GM18873 (cell line): ENCODE measurements at regions not wholly inside any gene's neighbourhood (a gene's known extent, or its start where the extent isn't known, plus 50 kb on each side); places are given as distances from the start of the nearest gene placed in this dataset.
"Not testable (repeated sequence)": the region's sequence is repeated elsewhere in the genome, so short reads cannot be mapped to it uniquely, and the experiment has no call there.

Source experiments
- ATAC-seq: cut with Tn5 transposase; IDR thresholded peaks from one replicate; pipeline ENCODE4 v1.9.1; 2021; ENCODE audit warnings: mild to moderate bottlenecking, moderate library complexity, moderate number of reproducible peaks; ENCODE audit not compliant: unreplicated experiment, low FRiP score

DNA sequence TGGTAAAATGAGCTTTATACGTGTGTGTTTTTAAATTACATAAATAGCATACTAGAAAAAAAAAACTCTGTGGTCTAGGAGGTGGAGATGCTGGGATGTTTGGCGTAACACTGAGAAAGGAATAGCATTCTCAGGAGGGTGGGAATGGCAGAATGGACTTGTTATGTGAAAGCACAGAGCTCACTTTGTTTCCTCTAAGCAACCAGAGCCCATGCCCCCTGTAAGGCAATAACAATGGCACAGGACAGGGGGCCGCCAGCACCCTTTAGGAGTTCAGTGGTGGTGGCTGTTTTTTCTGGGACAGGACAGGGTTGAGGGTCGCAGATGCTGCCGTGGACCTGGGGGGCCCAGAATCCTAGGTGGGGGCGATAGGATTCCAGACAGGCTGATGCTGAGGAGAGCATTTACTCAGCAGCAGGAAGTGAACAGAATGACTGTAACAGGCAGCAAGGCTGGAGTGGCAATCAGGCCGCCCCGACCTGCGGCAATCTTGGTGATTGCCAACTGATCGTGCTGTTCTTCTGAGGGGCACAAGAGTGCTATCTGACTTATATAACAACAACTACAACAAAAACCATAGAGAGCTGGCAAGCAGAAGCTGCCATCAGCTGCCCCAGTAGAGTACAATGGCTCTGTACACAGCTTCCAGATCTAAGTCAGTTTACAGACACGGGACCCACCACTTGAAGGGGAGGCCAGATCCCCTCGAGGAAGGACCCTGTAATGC, 160.4 kb downstream of the UACA start:
- no peak for ATAC-seq

DNA sequence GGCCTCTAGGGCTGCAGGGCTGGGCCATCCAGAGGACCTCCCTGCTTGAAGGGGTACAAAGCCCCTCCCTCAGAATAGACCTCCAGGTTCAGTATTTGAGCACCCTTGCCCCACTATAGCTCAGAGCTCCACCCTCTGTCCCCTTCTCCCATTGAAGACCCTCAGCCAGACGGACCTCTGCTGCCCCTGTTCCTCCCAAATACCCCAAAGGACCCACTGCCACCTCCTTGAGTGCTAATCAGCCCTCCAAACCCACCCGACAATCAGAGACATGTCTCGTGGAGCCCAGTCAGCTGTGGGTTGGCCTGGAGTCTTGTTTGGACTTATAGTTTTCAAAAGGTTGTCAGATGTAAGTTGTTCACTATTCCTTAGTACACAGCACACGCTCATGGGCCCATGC, 161.1 kb downstream of the UACA start:
- no peak for ATAC-seq

DNA sequence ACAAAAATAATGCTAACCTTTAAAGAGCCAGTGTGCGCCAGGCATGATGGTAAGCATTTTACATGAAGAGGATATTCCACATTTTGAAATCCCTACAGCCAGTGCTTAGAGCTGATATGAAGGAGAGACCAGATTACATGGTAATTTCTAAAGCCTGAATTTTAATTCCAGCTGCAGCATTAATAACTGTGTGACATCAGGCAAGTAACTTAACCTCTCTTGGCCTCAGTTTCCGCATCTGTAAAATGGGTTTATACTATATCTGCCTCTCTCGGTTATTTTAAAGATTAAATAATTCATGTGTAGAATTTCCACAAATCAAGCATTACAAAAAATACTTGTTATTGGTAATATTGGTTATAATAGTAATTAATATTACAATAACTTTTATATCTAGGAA, 165.4 kb downstream of the UACA start:
- ATAC-seq = no peak

DNA sequence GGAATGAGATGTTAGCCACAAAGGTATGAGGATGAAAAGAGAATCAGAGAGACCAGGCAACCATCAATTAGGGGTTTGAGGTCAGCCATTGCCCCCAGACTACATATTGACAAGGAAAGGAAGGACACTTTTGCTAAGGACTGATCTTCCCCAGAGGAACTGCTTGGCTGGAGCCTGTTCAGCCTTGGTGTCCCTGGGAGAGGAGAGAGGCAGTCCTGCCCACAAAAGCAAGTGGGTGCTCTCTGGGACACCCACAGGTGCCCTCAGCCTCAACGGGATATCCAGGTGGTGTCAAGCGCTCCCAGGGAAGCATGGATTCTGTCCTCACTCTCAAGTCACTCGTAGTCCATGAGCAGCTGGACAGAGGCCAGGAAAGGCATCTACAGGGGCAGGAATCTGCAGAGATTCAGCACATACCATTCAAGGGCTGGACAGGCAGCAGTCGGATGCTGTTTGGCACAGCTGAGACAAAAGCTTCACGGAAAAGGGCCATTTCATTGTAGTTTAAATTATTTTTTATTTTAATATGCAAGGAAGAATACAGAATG, 166.2 kb downstream of the UACA start:
- ATAC-seq = no peak

DNA sequence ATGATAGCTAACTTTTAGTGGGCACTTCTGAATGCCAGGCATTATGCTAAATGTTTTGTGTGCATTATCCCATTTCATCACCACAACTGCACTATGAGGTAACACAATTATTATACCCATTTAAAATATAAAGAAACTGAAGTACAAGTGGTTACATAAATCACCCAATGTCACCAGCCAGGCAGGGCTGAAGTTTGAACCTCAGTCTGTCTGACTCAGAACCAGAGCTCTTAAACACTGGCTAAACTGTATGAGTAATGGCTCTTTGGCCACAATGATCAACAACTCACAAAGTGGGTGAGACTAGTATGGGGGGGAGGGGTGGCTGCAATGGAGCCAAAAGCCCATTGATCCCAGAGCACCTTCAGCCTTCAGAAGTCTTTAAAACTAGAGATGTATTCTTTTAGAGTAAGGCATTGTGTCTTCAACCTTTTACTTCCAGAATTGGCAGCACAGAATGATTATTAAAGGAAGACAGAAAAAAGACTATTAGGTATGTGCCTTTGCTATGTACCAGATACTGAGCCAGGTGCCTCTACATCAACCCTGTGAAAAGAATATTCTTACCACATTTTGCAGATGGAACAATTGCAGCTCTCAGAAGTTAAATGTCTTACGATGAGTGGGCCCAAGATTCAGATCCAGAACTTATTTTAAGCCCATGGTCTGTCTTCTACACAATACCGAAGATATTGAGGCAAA, 166.9 kb downstream of the UACA start:
- no peak for ATAC-seq

DNA sequence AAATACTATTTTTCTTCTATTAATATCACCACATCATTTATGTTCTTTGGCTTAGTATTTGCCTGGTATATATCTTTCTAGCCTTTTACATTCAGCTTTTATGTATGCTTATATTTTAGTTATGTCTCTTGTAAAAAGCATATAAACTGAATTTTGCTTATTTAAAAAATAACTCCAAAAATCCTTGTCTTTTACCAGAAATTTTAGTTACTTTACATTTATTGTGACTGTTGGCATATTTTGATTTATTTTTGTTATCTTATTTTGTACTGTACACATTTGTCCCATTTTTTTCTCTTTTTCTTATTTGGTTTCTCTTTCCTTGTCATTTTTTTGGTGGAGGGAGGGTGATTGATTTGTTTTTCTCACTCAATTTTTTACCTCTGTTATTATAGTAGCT, 169.6 kb downstream of the UACA start:
- no peak for ATAC-seq

DNA sequence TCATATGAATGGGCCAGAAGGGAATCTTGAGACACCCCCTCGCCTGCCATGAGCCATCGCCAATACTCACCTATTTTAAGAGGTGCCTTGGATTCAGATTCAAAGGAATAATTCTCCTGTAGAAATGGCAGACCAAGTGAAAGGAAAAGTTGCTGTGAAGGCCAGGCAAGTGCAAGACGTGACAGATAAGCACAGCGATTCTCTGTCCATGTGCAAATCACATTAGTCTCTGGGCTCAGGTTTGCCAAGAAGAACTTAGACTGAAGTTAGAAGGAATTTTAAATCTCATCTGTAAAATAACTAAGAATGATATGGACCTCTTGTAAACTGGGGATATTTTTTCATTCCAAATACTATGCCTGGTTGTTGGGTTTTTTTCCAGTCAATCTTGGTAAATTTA, 173.6 kb downstream of the UACA start:
- ATAC-seq = no peak

DNA sequence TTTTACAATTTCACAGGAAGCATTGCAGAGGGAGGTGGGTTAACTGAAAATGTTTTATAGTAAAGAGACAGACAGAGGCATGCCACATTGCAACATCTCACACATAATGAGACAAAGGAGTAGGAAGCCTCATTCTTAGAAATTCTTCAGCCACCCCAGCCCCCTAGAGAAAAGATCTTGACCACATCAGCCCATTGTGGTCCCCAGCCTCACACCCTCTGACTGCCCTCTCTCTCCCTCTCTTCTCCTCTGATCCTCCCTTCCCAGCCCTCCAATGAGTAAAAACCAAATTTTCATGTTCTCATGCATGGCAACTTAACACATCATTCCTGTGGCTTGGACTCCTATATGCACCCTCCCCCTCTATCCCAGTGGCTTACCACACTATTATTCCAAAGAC, 174.1 kb downstream of the UACA start:
- ATAC-seq = no peak

DNA sequence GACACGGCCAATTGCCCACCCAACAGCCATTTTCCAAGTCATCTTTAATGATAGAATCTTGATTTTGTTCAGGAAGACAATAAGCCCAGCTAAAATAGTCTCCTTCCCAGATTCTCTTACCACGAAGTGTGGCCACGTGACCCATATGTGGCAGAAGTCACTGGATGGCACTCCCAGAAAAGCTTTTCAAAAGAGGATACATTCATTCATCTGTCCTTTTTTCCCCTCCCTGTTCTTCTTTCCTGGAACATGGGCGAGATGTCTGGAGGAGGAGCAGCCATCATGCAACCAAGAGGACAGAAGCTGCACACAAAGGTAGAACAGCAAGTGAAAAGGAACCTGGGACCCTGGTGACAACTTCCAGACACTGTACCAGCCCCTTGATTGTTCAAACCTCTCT, 174.7 kb downstream of the UACA start:
- ATAC-seq = no peak

DNA sequence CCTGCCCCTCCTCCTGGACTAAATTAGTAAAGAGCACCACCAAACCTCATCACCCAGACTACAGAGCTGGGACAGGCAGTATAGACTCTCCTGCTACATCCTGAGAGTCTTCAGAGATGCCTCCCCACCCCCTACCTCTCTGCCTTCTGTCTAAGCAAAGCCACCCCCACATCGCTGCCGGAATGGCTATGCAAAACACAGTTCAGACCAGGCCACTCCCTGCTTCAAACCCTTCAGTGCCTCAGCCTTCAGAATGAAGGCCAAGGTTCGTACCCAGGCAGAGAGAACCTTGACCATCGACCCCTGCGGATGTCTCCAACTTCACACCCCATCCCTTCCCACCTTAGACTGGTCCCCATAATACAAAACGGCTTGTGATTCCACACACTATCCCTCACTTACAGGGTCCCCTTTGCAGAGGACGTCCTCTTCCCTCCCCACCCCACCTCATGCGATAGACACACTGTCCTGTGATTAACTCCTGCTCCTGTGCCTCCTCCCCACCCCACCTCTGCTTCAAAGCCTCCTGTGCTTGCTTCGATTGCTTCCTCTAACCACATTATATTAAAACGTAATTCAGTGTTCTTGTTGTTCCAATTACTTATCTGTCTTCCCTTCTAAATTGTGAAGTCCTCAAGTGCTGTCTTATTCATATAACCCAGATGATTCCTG, 175.3 kb downstream of the UACA start:
- ATAC-seq = no peak

DNA sequence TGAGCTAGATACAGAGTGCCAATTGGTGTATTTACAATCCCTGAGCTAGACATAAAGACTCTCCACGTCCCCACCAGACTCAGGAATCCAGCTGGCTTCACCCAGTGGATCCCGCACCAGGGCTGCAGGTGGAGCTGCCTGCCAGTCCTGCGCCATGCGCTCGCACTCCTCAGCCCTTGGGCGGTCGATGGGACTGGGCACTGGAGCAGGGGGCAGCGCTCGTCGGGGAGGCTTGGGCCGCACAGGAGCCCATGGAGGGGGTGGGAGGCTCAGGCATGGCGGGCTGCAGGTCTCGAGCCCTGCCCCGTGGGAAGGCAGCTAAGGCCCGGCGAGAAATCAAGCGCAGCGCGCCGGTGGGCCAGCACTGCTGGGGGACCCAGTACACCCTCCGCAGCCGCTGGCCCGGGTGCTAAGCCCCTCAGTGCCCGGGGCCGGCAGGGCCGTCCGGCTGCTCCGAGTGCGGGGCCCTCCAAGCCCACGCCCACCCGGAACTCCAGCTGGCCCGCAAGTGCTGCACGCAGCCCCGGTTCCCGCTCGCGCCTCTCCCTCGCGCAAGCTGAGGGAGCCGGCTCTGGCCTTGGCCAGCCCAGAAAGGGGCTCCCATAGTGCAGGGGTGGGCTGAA, 176.2 kb downstream of the UACA start:
- ATAC-seq = not testable (repeated sequence)

DNA sequence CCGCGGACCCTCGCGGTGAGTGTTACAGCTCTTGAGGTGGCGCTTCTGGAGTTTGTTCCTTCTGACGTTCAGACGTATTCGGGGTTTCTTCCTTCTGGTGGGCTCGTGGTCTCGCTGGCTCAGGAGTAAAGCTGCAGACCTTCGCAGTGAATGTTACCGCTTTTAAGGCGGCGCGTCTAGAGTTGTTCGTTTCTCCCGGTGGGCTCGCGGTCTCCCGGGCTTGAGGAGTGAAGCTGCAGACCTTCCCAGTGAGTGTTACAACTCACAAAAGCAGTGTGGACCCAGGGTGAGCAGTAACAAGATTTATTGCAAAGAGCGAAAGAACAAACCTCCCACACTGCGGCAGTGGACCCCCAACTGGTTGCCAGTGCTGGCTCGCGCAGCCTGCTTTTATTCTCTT, 177.1 kb downstream of the UACA start:
- no peak for ATAC-seq

DNA sequence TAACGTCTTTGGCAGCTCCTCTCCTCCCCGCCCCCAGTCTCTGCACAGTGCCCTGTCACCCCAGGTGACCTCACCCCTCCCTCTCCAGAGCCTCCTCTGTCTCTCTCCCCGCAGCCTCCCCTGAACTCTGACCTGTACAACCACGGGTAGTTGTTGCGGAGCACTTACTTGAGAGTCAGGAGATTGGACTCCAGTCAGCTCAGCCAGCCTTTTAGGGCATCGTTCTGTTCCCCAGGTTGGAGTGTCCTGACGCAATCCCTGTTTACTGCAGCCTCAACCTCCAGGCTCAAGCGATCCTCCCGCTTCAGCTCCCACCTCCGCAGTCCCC, 177.7 kb downstream of the UACA start:
- no peak for ATAC-seq

DNA sequence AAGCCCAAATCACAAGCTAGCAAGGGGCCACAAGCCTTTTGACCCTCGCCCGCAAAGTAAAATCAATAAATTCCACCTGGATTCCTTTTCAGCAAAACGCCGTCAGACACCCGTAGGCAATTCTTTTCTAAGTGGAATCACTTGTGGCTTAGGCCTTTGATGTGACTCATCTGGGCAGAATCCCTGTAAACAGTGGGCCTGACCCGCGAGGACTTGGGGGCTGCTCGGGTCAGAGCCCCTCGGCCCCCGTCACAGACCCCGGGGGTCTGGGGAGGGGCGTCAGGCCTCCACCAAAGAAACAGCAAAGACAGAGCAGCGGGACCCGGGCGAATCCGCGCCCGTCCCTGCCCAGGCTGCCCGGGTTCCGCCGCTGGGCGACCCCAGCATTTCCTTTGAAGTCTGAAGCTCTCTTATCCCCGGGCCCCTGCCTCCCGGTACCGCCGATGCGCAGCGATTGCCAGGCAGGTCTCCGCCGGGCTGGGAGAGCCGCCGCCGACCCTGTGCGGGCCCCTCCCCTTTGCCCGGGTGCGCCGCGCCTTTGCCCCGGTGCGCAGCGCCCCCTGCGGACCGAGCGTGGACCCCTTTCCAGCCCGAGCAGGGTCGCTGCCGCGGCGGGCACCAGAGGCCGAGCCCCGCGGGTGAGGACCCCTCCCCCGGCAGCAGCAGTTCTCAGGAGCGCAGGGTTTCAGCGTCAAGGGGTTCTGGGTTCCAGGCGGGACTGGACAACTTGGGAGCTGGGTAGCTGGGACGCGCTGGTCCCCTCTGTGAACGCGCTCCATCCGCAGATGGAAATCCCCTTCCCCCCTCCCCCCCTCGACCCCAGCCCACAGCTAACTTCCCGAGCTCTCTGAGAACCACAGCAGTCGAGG, 178.3 kb downstream of the UACA start:
- no peak for ATAC-seq

DNA sequence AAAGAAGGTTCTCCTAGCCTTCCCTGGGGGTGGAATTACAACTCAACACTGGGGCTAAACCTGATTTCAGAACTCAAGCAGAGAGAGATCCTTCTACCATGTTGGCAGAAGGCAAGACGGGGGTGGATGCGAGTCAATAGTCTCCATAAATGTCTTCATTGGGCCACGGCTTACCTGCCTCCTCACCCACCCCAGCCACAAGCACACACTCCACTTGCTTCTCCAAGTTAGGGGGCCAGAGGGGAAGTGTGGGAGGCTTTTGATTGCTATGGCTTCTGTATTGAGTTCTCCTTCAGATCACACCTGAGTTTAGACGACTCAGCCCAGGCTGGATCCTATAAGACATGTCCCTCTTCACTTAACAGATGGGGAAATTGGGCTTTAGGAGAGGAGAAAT, 178.9 kb downstream of the UACA start:
- no peak for ATAC-seq

DNA sequence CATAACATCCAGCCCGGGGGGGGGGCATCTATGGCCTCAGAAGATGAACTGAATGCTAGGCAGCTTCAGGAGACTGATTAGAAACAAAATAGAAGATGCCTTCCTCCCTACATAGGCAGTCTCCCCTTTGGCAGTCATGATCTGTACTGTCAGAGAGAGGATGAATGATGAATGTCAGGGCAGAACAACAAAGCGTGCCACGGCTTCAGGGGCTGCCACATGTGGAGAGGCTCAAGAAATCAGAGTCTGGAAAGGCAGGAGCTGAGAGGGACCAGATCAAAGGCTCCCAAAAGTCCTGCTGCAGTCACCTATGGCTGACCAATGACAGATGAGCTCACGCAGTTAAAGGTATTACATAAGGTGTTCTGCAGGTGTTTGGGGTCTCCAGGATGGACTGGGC, 180.4 kb downstream of the UACA start:
- no peak for ATAC-seq

DNA sequence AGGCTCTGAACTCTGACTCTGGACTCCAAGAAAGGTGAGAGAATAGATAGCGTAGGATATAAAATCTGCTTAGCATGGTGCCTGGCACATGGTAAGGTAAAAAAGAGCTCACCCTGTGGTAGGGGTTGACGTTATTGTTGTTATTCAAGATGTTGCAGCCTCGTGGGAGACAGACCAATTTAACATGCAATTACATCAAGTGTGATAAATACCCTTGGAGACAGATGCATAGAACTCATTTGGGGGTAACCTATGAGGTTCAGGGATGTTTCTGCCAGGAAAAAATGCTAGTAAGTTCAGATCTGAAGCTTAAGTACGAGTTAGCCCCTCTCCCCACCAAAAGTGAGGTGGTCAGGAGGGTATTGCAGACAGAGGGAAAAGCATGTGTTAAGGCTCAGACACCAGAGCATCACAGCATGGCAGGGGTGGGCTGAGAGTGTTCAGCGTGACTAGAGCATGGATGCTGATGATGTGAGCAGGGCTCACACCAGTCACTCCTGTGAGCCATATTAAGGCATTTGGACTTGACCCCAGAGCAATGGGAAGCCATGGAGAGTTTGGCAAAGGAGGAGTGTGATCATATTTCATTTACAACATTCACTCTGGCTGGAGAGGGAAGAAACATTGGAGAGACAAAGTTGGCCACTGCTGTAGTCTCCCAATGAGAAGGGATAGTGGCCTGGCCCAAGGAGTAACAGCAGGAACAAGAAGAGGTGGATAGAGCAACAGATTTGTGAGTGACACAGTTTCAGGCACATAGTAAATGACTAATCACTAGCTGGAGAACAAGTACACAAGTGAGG, 181.0 kb downstream of the UACA start:
- no peak for ATAC-seq

DNA sequence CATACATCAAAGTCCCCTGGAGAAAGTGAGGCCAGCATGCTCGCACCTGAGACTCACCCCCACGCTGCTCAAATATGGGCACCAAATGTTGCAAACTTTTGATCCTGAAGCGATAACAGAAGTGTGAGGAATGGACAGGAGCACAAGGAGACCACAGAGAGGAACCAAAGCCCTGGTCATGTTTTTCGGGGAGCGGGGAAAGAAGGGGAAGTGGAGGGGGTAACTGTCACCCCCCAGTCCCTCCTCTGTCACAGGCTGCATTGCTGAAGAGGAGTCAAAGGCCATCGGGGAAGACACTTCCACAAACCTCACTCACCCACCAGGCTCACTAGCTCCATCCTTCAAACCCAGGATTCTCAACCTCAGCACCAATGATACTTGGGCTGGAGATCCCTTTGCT, 182.4 kb downstream of the UACA start:
- ATAC-seq = no peak

DNA sequence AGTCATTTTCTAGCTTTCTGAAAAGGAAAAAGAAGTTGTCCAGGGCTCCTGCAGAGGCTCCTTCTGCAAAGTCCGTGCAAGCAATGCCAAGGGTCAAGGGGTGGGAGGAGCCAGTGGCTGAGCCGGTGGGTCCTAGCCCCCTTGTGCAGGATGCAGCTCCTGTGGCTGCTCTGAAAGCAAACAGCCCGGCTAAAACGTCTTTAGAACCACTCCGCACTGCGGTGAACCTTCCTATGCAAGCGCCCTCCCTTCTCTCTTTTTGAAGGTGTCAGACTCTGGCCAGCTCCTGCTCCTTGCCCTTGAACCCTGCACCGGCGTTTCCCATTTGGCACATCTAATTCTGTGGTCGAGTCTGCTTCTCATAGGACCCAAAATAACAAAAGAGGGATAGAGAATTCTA, 183.1 kb downstream of the UACA start:
- no peak for ATAC-seq
